ENCODE measurements at regions not wholly inside any gene's neighbourhood (a gene's known extent, or its start where the extent isn't known, plus 50 kb on each side); places are given as distances from the start of the nearest gene placed in this dataset.

GRCh38 chr9:86526021-86526420, 171.8 kb upstream of the TUT7 start:
- TF ChIP-seq CTCF (IDR thresholded peaks at IDR 0.05; ENCODE audit: low read length), result no peak
- no peak for TF ChIP-seq EZH2 (IDR thresholded peaks at IDR 0.05; ENCODE audit: borderline replicate concordance, low read length)

Data from OCI-LY1 (cell line).